22Rv1 (cell line): ENCODE measurements at regions not wholly inside any gene's neighbourhood (a gene's known extent, or its start where the extent isn't known, plus 50 kb on each side); places are given as distances from the start of the nearest gene placed in this dataset.

ENCODE experiments used
- ZFX ChIP-seq: fragments of 450-650 bp; IDR thresholded peaks from 2 replicates; pipeline ENCODE4 v1.6.1; 2017; ENCODE audit warnings: antibody characterized with exemption, borderline replicate concordance
- TF ChIP-seq, protein P1 (sequence below): fragments of 450-650 bp; IDR thresholded peaks from 2 replicates; pipeline ENCODE4 v1.5.1; 2017; ENCODE audit warnings: mild to moderate bottlenecking

DNA sequence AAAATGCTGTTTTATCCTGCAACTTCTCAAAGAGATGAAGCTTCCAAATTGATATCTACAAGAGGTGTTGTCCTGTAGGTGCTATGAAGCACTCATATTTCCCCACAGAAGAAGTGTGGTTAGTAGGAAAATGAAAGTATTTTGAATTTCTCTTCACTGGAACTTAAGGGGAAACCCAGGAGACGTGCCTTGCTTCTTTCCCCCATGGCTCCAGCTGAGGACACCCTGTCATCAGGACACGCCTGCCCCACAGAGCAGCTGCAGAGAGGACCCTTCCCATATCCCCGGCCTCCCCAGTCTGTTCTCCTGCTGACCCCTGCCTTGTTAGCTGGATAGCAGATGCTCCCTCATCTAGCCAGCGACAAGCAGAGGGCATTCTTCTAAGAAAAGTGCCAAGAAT is 371.3 kb downstream of the COG6 start:
- TF ChIP-seq, protein P1, sequence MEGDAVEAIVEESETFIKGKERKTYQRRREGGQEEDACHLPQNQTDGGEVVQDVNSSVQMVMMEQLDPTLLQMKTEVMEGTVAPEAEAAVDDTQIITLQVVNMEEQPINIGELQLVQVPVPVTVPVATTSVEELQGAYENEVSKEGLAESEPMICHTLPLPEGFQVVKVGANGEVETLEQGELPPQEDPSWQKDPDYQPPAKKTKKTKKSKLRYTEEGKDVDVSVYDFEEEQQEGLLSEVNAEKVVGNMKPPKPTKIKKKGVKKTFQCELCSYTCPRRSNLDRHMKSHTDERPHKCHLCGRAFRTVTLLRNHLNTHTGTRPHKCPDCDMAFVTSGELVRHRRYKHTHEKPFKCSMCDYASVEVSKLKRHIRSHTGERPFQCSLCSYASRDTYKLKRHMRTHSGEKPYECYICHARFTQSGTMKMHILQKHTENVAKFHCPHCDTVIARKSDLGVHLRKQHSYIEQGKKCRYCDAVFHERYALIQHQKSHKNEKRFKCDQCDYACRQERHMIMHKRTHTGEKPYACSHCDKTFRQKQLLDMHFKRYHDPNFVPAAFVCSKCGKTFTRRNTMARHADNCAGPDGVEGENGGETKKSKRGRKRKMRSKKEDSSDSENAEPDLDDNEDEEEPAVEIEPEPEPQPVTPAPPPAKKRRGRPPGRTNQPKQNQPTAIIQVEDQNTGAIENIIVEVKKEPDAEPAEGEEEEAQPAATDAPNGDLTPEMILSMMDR, result no peak
- no peak for TF ChIP-seq ZFX
